CD1c-positive myeloid dendritic cell (primary cell): ENCODE measurements at regions not wholly inside any gene's neighbourhood (a gene's known extent, or its start where the extent isn't known, plus 50 kb on each side); places are given as distances from the start of the nearest gene placed in this dataset.
"Not testable (repeated sequence)": the region's sequence is repeated elsewhere in the genome, so short reads cannot be mapped to it uniquely, and the experiment has no call there.

Source experiments
- DNase-seq: peaks from one replicate; pipeline ENCODE4 v3.0.0-alpha.2; 2016; ENCODE audit errors: extremely low spot score

- DNase-seq: no peak
These were observed 69.5 kb upstream of the HAND1 start for GRCh38 chr5:154547551-154547950.

- no peak for DNase-seq
These were observed 68.7 kb upstream of the HAND1 start for GRCh38 chr5:154546719-154547118.

- DNase-seq: peak; percentile 32
These were observed 66.6 kb upstream of the HAND1 start for GRCh38 chr5:154544646-154545045.

- DNase-seq: no peak
These were observed 65.4 kb upstream of the HAND1 start for GRCh38 chr5:154543380-154543779.

- DNase-seq: no peak
These were observed 64.6 kb upstream of the HAND1 start for GRCh38 chr5:154542581-154542980.

- DNase-seq: no peak
These were observed 64.0 kb upstream of the HAND1 start for GRCh38 chr5:154542000-154542399.

- no peak for DNase-seq
These were observed 63.5 kb upstream of the HAND1 start for GRCh38 chr5:154541553-154541952.

GRCh38 chr5:154540600-154540999 lies 62.6 kb upstream of the HAND1 start:
- DNase-seq: no peak

- no peak for DNase-seq
These were observed 60.5 kb upstream of the HAND1 start for GRCh38 chr5:154538492-154538891.

GRCh38 chr5:154536439-154536838 lies 58.4 kb upstream of the HAND1 start:
- not testable (repeated sequence) for DNase-seq

GRCh38 chr5:154535535-154535934 lies 57.5 kb upstream of the HAND1 start:
- DNase-seq: no peak

DNA sequence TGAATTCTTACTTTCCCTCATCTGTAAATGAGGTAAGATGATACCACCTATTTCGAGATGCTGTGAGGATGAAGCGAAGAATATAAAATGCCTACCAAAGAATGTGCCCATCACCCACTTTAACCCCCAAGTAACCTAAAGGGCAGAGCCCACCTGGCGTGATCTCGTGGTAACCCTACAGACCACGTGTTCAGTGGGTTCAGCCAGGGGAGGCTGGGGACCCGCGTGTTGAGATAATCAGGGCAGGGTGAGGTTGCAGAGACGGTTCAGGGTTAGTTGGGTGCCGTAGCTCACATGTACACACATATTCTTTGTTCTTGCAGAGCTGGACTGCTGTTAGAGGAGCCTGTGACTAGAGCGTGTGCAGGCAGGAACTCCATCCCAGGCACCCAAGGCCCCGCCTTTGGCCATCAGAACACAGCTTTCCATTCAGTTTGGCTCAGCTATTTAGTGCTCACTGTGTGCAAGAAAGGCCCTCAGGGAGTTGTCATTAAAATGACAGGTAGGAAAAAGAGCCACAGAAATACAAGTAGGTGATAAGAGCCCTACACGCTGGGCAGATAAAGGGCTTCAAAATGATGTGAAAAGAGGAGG lies 56.5 kb upstream of the HAND1 start:
- DNase-seq: no peak

DNA sequence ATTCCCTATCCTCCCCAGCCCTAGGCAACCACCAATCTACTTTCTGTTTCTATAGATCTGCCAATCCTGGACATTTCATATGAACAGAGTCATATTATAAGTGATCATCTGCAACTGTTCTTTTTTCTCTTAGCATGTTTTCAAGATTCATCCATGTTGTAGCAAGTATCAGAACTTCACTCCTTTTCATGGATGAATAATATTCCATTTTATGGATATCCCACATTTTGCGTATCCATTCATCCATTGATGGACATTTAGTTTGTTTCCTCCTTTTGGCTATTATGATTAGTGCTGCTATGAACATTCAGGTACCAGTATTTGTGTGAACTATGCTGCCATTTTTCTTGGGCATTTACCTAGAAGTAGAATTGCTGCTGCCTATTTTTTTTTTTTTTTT lies 51.3 kb upstream of the HAND1 start:
- DNase-seq: no peak

DNA sequence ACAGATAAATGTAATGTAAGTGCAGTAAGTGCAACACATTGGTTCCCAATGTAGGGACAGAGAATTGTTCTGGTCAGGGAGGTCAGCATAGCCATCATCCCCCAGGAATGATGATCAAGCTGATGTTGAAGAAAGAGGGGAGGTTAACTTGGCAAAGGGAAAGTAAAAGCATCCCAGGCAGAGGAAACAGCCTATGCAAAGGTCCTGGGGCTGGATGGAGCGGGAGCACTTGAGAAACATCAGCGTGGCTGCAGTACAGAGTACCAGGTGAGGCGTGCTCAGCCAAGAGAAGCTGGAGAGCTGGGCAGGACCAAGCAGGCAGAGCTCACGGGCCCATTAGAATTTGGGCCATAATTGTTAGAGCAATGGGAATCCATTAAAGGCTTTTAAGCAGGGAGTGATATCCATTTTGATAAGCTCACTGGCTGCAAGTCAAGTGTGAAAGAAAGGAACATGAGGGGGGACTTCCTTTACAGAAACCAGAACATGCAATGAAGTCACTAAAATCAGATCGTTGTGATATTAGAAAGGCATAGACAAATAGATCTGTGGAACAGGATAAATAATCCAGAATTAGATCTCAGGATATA lies 50.1 kb upstream of the HAND1 start:
- DNase-seq: no peak
